Activated CD8-positive, alpha-beta T cell treated with anti-CD3 and anti-CD28 coated beads, Interleukin-2, amount 10 ng/mL, durations not matched to agents 7 days and 5 days (primary cell): ENCODE measurements at regions not wholly inside any gene's neighbourhood (a gene's known extent, or its start where the extent isn't known, plus 50 kb on each side); places are given as distances from the start of the nearest gene placed in this dataset.

Experiments
- ATAC-seq: fragments of 150-1000 bp; cut with Tn5 transposase; one replicate; pipeline ENCODE4 v1.10.0; 2021; ENCODE audit warnings: moderate library complexity
- CTCF ChIA-PET: fragments of 350-600 bp; sonication (Branson Sonifier 250); formaldehyde crosslinking; loops from one replicate; lab custom pipeline; 2021; ENCODE audit warnings: antibody characterized with exemption; lab: Charles Lee
- POLR2A ChIA-PET: fragments of 350-600 bp; sonication (Branson Sonifier 250); formaldehyde crosslinking; loops from one replicate; lab custom pipeline; 2021; ENCODE audit warnings: antibody characterized with exemption; lab: Charles Lee
- DNase-seq: peaks from one replicate; pipeline ENCODE4 v3.0.0-alpha.2; 2020
- H3K27ac Mint-ChIP-seq: one replicate; pipeline ENCODE4 v1.8.0; 2021; ENCODE audit warnings: mild to moderate bottlenecking, mixed read lengths
- H3K27me3 Mint-ChIP-seq: one replicate; pipeline ENCODE4 v1.8.0; 2021; ENCODE audit warnings: low read depth, mixed read lengths
- H3K36me3 Mint-ChIP-seq: one replicate; pipeline ENCODE4 v1.8.0; 2021; ENCODE audit warnings: low read depth, mixed read lengths
- H3K4me1 Mint-ChIP-seq: one replicate; pipeline ENCODE4 v1.8.0; 2021; ENCODE audit warnings: low read depth, mixed read lengths
- H3K4me3 Mint-ChIP-seq: one replicate; pipeline ENCODE4 v1.8.0; 2021; ENCODE audit warnings: mild to moderate bottlenecking, mixed read lengths
- H3K9me3 Mint-ChIP-seq: one replicate; pipeline ENCODE4 v1.8.0; 2022; ENCODE audit warnings: mixed read lengths; ENCODE audit not compliant: insufficient read depth

DNA sequence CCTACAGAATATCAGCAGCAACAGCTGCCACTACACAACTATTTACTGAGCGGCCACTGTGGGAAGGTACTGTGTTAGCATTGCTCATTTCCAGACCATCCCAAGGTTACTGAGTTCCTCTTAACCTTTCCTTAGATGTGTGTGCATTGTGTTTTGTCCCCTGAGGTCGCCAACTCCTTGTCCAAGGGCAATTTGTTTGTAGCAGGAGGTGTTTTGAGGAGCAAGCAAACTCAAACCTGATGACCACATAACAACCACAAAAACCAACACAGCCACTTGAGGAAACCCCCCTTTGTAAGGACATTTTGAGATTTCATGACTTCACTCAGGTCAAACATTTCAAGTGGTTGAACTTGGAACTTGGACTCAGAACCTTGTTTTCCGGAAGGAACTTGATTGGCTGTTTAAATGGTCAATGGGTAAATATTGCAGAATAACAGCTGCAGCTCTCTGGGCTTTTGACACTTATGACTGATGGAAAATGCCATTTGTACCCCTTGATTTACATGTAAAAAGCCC is 122.3 kb downstream of the MID1IP1 start:
- ATAC-seq, result no peak
- Mint-ChIP-seq H3K9me3 (no peaks in the 10 kb centered on the region), H3K4me1 (no peaks in the 10 kb centered on the region), H3K36me3 (no peaks in the 10 kb centered on the region), H3K27me3 (no peaks in the 10 kb centered on the region), H3K27ac (no peak overlapping the region), H3K4me3 (no peak overlapping the region)
- ChIA-PET CTCF (no interaction called here), POLR2A (no interaction called here)
- no peak for DNase-seq

DNA sequence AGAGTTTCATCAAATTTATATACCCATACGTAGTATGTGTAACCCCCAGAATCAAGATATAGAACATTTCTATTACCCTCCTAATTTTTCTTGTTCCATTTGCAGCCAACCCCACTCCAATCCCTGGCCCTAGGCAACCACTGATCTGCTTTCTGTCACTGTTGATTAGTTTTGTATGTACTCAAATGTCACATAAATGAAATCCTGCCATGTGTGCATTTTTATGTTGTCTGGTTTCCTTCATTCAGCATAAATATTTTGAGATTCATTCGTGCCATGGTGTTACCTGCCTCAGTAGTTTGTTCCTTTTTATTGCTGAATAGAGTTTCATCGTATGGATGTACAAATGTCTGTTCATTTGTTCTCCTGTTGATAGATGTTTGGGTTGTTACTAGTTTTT is 126.3 kb downstream of the MID1IP1 start:
- DNase-seq (no peak), ATAC-seq (no peak)
- Mint-ChIP-seq H3K9me3 (no peaks in the 10 kb centered on the region), H3K36me3 (no peaks in the 10 kb centered on the region), H3K27ac (no peak overlapping the region), H3K4me1 (no peaks in the 10 kb centered on the region), H3K4me3 (no peak overlapping the region), H3K27me3 (no peaks in the 10 kb centered on the region)
- POLR2A ChIA-PET, result no interaction called here
- CTCF ChIA-PET, result no interaction called here

DNA sequence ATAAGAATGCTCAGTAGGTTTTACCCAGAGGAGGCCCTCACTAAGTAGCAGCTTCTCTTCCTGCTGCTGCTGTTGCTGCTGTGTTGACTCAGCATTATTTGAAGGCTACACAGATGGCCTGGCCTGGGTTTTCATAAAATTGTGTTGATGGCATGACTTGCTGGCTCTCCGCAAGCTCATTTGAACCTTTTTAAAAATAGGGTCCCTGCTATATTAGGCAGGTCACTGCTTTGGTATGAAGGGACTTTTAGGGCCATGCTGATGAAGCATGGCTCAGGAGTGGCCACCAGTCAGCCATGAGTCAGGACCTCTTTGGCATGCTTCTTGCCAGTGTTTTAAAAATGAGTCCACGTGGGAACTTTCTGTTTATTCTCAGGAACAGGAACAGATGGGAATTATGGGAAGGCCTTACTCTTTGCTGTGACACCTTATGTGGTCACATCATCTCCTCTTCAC is 128.7 kb downstream of the MID1IP1 start:
- Mint-ChIP-seq H3K27ac (no peak overlapping the region), H3K4me3 (no peak overlapping the region), H3K36me3 (no peaks in the 10 kb centered on the region), H3K4me1 (no peaks in the 10 kb centered on the region), H3K27me3 (no peaks in the 10 kb centered on the region), H3K9me3 (no peaks in the 10 kb centered on the region)
- ATAC-seq (no peak), DNase-seq (no peak)
- CTCF ChIA-PET, result no interaction called here
- POLR2A ChIA-PET, result no interaction called here

DNA sequence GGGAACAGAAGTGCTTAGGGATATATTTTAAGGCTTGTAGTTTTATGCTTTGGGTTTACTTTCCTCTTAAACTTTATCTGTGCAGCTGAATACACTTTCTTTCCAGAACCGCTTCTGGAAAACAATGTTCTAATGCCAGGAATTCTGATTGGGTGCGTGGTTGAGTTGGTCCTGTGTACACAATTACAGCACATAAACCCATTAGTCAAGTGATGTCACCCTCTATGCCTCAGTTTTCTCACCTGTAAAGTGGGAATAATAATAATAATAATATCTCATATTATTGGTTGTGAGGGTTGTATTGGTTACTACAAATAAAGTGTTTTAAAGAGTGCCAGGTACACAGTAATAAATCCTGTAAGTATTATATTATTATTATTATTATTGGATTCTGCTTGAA is 129.2 kb downstream of the MID1IP1 start:
- ChIA-PET CTCF (no interaction called here), POLR2A (no interaction called here)
- no peak overlapping the region for H3K4me3 Mint-ChIP-seq
- no peaks in the 10 kb centered on the region for H3K9me3 Mint-ChIP-seq
- DNase-seq, result no peak
- H3K4me1 Mint-ChIP-seq, result no peaks in the 10 kb centered on the region
- ATAC-seq, result no peak
- no peaks in the 10 kb centered on the region for H3K36me3 Mint-ChIP-seq
- no peaks in the 10 kb centered on the region for H3K27me3 Mint-ChIP-seq
- H3K27ac Mint-ChIP-seq, result no peak overlapping the region

DNA sequence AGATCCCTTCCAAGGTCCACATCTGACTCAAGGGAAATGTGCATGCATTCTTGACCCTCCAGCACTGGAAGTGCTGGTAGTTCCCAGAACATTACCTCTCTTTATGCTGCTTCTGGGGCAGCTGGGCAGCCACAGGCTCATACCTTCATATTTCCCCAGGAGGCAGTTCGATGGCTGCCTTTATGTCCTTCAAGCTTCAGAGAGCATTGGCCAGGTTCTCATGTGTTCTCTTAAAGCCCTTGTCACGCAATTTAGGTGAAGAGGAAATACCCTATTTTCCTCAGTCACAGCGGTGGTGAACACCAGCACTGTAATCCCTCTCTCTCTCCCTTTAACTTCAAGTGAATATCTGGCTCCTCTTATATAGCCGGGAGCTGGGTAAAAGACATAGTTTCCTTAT is 134.3 kb downstream of the MID1IP1 start:
- Mint-ChIP-seq H3K36me3 (no peaks in the 10 kb centered on the region), H3K4me3 (no peak overlapping the region), H3K27me3 (no peaks in the 10 kb centered on the region), H3K9me3 (no peaks in the 10 kb centered on the region), H3K4me1 (no peaks in the 10 kb centered on the region), H3K27ac (no peak overlapping the region)
- no peak for DNase-seq
- ATAC-seq, result no peak
- ChIA-PET POLR2A (no interaction called here), CTCF (no interaction called here)

DNA sequence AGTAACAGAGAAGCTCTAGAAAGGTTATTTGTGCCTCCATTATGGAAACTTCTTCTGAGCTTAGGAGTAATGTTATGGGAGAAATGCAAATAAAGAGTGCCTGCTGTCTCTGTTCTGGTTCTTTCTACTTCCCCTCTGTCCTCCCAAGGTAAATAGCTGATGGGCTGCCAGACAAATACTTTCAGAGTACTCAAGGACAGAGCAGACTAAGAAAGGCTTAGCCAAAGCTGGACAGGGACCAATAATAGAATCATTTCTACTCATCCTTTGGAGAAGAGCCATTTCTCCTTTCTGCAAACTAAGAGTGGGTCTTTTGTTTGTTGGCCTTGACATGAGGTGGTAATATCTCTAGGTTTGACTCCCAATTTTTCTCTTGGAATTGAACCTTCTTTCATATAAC is 136.1 kb downstream of the MID1IP1 start:
- H3K9me3 Mint-ChIP-seq, result no peaks in the 10 kb centered on the region
- H3K36me3 Mint-ChIP-seq, result no peaks in the 10 kb centered on the region
- CTCF ChIA-PET, result no interaction called here

DNA sequence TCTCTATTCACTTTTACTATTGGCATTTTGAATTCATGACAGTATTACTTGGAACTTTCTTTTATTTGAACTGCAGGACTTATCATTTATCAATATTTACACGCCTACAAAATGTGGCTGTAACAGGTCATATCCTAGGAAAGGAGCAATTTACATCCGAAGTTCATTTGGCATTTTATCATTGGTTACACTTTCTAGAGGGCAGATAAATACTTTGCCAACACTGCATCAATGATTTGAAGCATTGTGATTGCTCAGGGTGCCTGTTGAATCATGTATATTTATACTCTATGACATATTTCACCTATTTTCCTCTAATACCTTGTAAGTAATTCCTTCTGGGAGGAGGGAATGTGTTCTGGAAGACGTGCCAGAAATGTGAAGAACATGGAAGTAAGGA is 136.7 kb downstream of the MID1IP1 start:
- Mint-ChIP-seq H3K4me3 (no peak overlapping the region), H3K36me3 (no peaks in the 10 kb centered on the region), H3K9me3 (no peaks in the 10 kb centered on the region), H3K4me1 (no peaks in the 10 kb centered on the region), H3K27me3 (no peaks in the 10 kb centered on the region), H3K27ac (no peak overlapping the region)
- CTCF ChIA-PET, result no interaction called here
- POLR2A ChIA-PET, result no interaction called here
- ATAC-seq, result no peak
- no peak for DNase-seq

More for the DNA sequence above, 136.1 kb downstream of the MID1IP1 start:
- no peaks in the 10 kb centered on the region for H3K27me3 Mint-ChIP-seq
- no peak for DNase-seq
- POLR2A ChIA-PET, result no interaction called here
- ATAC-seq, result no peak
- no peak overlapping the region for H3K4me3 Mint-ChIP-seq
- no peaks in the 10 kb centered on the region for H3K4me1 Mint-ChIP-seq
- H3K27ac Mint-ChIP-seq, result no peak overlapping the region

DNA sequence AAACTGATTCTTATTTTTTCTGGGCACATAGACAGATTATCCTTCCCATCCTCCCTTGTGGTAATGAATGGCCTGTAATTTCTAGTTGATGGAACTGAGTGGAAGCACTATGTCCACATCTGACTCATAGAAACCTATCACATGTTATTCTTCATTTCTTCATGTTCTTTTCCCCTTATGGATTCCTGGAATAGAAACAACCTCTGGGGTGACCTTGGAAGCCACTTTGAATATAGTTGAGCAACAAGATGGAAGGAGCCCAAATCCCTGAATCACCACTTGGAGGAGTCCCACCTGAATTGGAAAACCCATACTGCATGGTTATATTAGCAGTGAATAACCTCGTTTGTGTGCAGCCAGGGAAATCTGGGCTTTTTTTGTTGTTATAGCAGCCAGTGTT is 137.8 kb downstream of the MID1IP1 start:
- no peak overlapping the region for H3K27ac Mint-ChIP-seq
- ChIA-PET CTCF (no interaction called here), POLR2A (no interaction called here)
- ATAC-seq, result no peak
- H3K9me3 Mint-ChIP-seq, result no peaks in the 10 kb centered on the region
- DNase-seq, result no peak
- H3K36me3 Mint-ChIP-seq, result no peaks in the 10 kb centered on the region
- no peaks in the 10 kb centered on the region for H3K27me3 Mint-ChIP-seq
- no peak overlapping the region for H3K4me3 Mint-ChIP-seq
- no peaks in the 10 kb centered on the region for H3K4me1 Mint-ChIP-seq

DNA sequence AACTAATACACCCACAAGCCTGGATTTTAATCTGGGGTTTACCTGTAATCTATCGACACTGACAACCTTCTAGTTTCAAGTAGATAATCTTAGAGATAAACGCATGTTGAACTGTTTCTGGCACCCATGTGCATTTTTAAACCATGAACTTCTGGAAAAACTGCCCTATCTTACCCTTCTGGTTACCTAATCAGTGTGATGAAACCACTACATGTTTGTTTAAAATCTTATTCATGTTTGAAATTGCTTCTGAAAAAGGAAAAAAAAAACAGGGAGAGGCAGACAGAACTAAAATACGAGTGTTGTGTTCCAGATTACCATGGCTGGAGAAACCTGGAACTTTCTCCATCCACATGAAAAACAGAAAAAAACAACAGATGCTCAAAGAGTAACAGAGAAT is 139.3 kb downstream of the MID1IP1 start:
- CTCF ChIA-PET, result no interaction called here
- H3K27me3 Mint-ChIP-seq, result no peaks in the 10 kb centered on the region
- POLR2A ChIA-PET, result no interaction called here
- H3K9me3 Mint-ChIP-seq, result no peaks in the 10 kb centered on the region
- no peaks in the 10 kb centered on the region for H3K4me1 Mint-ChIP-seq
- H3K36me3 Mint-ChIP-seq, result no peaks in the 10 kb centered on the region
- no peak overlapping the region for H3K4me3 Mint-ChIP-seq
- DNase-seq, result no peak
- no peak overlapping the region for H3K27ac Mint-ChIP-seq
- no peak for ATAC-seq

DNA sequence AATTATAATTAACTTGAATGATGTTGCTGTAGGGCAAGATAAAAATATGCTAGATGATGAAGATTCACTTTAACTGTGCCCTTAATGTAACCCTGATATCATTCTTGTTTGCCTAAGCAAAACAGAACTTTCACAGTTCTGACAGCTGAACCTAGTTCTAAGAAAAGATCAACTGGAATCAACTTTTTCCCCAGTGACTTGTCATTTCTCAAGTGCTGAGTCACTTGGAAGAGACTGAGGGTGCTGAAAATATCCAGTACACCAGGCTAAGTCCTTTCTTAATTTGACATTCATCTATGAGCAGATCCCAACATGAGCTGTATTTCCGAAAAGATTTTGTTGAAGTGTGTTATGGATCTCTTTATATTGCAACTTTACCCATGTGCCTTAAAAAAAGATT is 140.4 kb downstream of the MID1IP1 start:
- POLR2A ChIA-PET, result no interaction called here
- no peak for DNase-seq
- Mint-ChIP-seq H3K36me3 (no peaks in the 10 kb centered on the region), H3K27ac (no peak overlapping the region), H3K4me1 (no peaks in the 10 kb centered on the region), H3K27me3 (no peaks in the 10 kb centered on the region), H3K9me3 (no peaks in the 10 kb centered on the region), H3K4me3 (no peak overlapping the region)
- no peak for ATAC-seq
- CTCF ChIA-PET, result no interaction called here

DNA sequence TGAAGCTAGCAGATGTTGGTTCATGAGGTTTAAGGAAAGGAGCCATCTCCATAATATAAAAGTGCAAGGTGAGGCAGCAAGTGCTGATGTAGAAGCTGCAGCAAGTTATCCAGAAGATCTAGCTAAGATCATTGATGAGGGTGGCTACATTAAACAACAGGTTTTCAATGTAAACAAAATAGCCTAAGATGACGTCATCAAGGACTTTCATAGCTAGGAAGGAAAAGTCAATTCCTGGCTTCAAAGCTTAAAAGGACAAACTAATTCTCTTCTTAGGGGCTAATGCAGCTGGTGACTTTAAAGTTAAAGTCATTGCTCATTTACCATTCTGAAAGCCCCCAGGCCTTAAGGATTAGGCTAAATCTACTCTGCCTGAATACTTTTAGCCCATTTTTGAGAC is 141.9 kb downstream of the MID1IP1 start:
- ATAC-seq (no peak), DNase-seq (no peak)
- Mint-ChIP-seq H3K4me3 (no peak overlapping the region), H3K27me3 (no peaks in the 10 kb centered on the region), H3K9me3 (no peaks in the 10 kb centered on the region), H3K27ac (no peak overlapping the region), H3K36me3 (no peaks in the 10 kb centered on the region), H3K4me1 (no peaks in the 10 kb centered on the region)
- ChIA-PET CTCF (no interaction called here), POLR2A (no interaction called here)

DNA sequence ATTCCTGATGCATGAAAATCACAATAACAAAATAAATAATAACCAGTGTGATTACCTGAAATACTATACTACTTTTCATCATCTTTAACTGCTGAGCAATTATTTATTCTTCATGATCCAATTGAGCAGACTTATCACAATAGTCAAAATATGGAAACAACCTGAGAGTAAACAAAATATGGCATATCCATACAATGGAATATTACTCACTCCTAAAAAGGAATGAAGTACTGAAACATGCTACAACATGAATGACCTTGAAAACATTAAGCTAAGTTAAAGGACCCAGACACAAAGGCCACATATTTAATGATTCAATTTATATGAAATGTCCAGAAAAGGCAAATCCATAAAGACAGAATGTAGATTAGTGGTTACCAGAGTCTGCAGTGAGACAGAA is 146.8 kb downstream of the MID1IP1 start:
- Mint-ChIP-seq H3K4me1 (no peaks in the 10 kb centered on the region), H3K4me3 (no peak overlapping the region), H3K27me3 (no peaks in the 10 kb centered on the region), H3K36me3 (no peaks in the 10 kb centered on the region), H3K9me3 (no peaks in the 10 kb centered on the region), H3K27ac (no peak overlapping the region)
- DNase-seq (no peak), ATAC-seq (no peak)
- POLR2A ChIA-PET, result no interaction called here
- CTCF ChIA-PET, result no interaction called here

DNA sequence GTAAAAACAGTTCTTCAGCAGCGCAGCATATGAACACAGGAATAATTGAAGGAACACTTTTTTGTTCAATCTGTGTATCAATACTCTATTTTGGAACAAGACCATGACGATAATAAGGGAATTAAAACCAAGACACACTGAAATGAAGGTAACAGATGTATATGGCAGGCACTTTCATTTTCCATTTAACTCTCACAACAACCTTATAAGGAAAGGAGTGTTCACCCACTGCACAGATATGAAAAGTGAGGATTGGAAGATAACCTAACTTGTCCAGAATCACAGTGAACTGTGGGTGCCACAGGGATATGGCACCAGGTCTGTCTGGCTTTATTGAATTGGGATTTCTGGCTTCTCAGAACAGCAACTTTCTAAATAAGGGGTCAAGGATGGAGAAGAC is 153.3 kb downstream of the MID1IP1 start:
- ChIA-PET POLR2A (no interaction called here), CTCF (interaction anchor here (0.8 kb wide), 1 partner anchor 13 kb away, joined by 3 read pairs; no protein-coding TSS in a partner anchor)
- Mint-ChIP-seq H3K27ac (no peak overlapping the region), H3K9me3 (no peaks in the 10 kb centered on the region), H3K27me3 (no peaks in the 10 kb centered on the region), H3K4me1 (no peaks in the 10 kb centered on the region), H3K36me3 (no peaks in the 10 kb centered on the region), H3K4me3 (no peak overlapping the region)
- no peak for ATAC-seq
- no peak for DNase-seq
